ENCODE measurements at regions not wholly inside any gene's neighbourhood (a gene's known extent, or its start where the extent isn't known, plus 50 kb on each side); places are given as distances from the start of the nearest gene placed in this dataset.

DNA sequence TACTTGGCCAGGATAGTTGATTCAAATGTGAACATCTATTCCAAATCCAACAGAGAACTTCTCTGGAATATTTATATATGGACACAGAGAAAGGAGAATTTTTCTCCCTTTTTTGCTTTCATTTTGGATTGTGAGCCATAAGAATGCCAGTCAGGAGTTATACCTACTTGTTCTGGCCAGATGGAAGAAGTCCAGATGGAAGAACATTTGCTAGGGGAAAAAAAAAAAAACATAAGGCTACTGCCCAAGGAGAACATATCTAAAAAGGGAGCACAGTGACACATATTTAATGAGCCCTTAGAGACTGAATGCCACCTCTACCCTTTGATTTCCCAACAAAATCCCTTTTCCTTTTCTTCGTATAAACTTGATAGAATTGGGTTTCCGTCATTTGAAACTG, 61.7 kb upstream of the PPP2R2B start:
- Histone ChIP-seq H3K27me3 (ENCODE audit: control insufficient read depth, insufficient read depth, low read length) (no peaks in the 10 kb centered on the region), H3K36me3 (ENCODE audit: control insufficient read depth, insufficient read depth, low read length) (no peaks in the 10 kb centered on the region), H3K27ac (ENCODE audit: low read depth, low read length) (no peak overlapping the region), H3K4me1 (ENCODE audit: control insufficient read depth, insufficient read depth, low read length) (no peaks in the 10 kb centered on the region), H3K9ac (ENCODE audit: low read length) (no peak overlapping the region), H3K4me3 (ENCODE audit: low read length) (no peak overlapping the region)

GRCh38 chr5:146944019-146944418, 65.5 kb upstream of the PPP2R2B start:
- no peak overlapping the region for H3K9ac ChIP-seq (ENCODE audit: low read length)
- no peaks in the 10 kb centered on the region for H3K4me1 ChIP-seq (ENCODE audit: control insufficient read depth, insufficient read depth, low read length)
- H3K36me3 ChIP-seq (ENCODE audit: control insufficient read depth, insufficient read depth, low read length): no peaks in the 10 kb centered on the region
- H3K4me3 ChIP-seq (ENCODE audit: low read length): no peak overlapping the region
- H3K27ac ChIP-seq (ENCODE audit: low read depth, low read length): no peak overlapping the region
- no peaks in the 10 kb centered on the region for H3K27me3 ChIP-seq (ENCODE audit: control insufficient read depth, insufficient read depth, low read length)

DNA sequence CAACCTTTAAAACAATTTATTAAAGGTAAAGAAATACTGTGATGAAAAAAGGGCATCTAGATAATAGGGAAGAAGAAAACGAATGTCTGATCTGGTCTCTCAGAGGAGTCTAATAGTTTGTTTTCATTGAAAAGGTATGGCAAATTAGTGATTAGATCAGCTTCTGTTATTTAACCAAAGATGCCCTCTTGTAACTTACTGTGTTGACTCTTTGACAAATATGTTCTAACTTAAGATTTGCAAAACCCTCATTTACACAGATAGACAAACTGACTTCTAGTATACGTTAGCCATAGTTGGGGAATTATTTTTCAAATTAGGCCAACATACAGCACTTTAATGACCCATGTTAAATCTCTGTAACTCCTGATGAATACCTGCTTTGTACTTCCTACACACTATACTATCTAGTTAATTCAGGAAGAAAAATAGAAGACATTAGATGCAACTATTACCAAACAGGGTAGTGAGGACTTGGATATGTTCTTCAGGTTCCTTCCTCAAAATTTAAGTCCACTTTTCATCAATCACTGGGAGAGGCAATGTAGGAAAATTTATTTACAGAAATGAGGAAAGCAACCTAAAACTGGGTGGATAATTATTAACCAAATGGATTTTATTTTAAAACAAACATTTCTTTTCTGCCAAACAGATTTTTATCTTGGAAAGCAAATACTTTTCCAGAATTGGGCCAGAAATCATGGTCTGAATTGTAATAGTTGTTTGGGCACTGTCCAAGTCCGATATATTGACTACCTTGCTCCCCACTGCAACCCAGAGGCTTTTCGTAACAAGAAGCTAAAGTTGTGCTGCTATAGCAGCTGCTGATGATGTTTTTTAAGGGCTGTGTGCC, 66.4 kb upstream of the PPP2R2B start:
- Histone ChIP-seq H3K27me3 (ENCODE audit: control insufficient read depth, insufficient read depth, low read length) (no peaks in the 10 kb centered on the region), H3K36me3 (ENCODE audit: control insufficient read depth, insufficient read depth, low read length) (no peaks in the 10 kb centered on the region), H3K27ac (ENCODE audit: low read depth, low read length) (no peak overlapping the region), H3K4me3 (ENCODE audit: low read length) (no peak overlapping the region), H3K4me1 (ENCODE audit: control insufficient read depth, insufficient read depth, low read length) (no peaks in the 10 kb centered on the region), H3K9ac (ENCODE audit: low read length) (no peak overlapping the region)

DNA sequence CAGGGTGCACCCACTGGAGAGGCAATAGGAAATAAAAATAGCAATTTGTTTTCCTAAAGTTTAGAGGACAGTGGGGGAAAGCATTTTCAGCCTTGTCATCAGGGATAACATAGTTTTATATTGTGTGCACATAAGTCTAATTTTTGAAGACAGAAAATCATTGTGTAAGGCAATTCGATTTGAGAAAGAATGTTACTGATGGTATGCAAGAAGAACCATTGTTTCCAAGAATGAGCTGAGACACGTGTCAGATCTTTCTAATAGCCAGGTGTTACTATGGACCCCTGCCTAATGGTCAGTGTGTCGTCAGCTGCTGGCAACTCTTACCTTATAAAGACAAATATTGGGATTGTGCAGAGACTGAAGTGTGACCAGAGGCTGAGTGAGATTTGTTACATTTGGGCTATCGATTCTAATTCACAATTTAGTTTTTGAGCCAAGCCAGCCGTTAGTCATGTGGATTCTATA, 67.1 kb upstream of the PPP2R2B start:
- no peak overlapping the region for H3K27ac ChIP-seq (ENCODE audit: low read depth, low read length)
- H3K4me1 ChIP-seq (ENCODE audit: control insufficient read depth, insufficient read depth, low read length): no peaks in the 10 kb centered on the region
- H3K36me3 ChIP-seq (ENCODE audit: control insufficient read depth, insufficient read depth, low read length): no peaks in the 10 kb centered on the region
- H3K27me3 ChIP-seq (ENCODE audit: control insufficient read depth, insufficient read depth, low read length): no peaks in the 10 kb centered on the region
- H3K9ac ChIP-seq (ENCODE audit: low read length): no peak overlapping the region
- no peak overlapping the region for H3K4me3 ChIP-seq (ENCODE audit: low read length)

- H3K36me3 ChIP-seq (ENCODE audit: control insufficient read depth, insufficient read depth, low read length): no peaks in the 10 kb centered on the region
- H3K27me3 ChIP-seq (ENCODE audit: control insufficient read depth, insufficient read depth, low read length): no peaks in the 10 kb centered on the region
- H3K9ac ChIP-seq (ENCODE audit: low read length): no peak overlapping the region
- H3K27ac ChIP-seq (ENCODE audit: low read depth, low read length): no peak overlapping the region
- H3K4me1 ChIP-seq (ENCODE audit: control insufficient read depth, insufficient read depth, low read length): no peaks in the 10 kb centered on the region
- H3K4me3 ChIP-seq (ENCODE audit: low read length): no peak overlapping the region
Measured at GRCh38 chr5:146947181-146947941, 68.8 kb upstream of the PPP2R2B start.

- H3K4me3 ChIP-seq (ENCODE audit: low read length): no peak overlapping the region
Measured at GRCh38 chr5:146948666-146949065, 70.1 kb upstream of the PPP2R2B start.

GRCh38 chr5:146952168-146952567, 73.6 kb upstream of the PPP2R2B start:
- Histone ChIP-seq H3K4me3 (ENCODE audit: low read length) (no peak overlapping the region), H3K27me3 (ENCODE audit: control insufficient read depth, insufficient read depth, low read length) (no peaks in the 10 kb centered on the region), H3K9ac (ENCODE audit: low read length) (no peak overlapping the region), H3K36me3 (ENCODE audit: control insufficient read depth, insufficient read depth, low read length) (no peaks in the 10 kb centered on the region), H3K4me1 (ENCODE audit: control insufficient read depth, insufficient read depth, low read length) (no peaks in the 10 kb centered on the region), H3K27ac (ENCODE audit: low read depth, low read length) (no peak overlapping the region)

More at GRCh38 chr5:146948666-146949065, 70.1 kb upstream of the PPP2R2B start:
- Histone ChIP-seq H3K36me3 (ENCODE audit: control insufficient read depth, insufficient read depth, low read length) (no peaks in the 10 kb centered on the region), H3K27me3 (ENCODE audit: control insufficient read depth, insufficient read depth, low read length) (no peaks in the 10 kb centered on the region), H3K9ac (ENCODE audit: low read length) (no peak overlapping the region), H3K27ac (ENCODE audit: low read depth, low read length) (no peak overlapping the region), H3K4me1 (ENCODE audit: control insufficient read depth, insufficient read depth, low read length) (no peaks in the 10 kb centered on the region)

DNA sequence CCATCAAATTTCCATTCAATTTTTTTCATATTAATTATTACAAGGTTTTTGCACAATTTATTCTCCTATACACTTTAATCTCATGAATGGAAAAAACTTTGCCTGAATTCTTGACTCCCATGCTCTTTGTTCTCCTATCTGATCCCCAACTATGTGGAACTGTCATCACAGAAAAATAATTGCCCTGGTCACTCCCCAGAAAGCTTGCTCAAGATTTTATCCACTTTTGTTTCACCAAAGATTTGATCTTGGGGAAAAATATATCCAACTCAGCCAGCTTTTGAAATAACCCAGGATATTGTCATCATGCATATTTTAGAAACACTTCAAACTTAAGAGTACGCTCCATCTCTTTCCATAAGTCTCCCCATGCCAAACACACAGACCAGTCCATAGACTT, 77.7 kb upstream of the PPP2R2B start:
- Histone ChIP-seq H3K9ac (ENCODE audit: low read length) (no peak overlapping the region), H3K4me3 (ENCODE audit: low read length) (no peak overlapping the region), H3K27me3 (ENCODE audit: control insufficient read depth, insufficient read depth, low read length) (no peaks in the 10 kb centered on the region), H3K27ac (ENCODE audit: low read depth, low read length) (no peak overlapping the region), H3K36me3 (ENCODE audit: control insufficient read depth, insufficient read depth, low read length) (no peaks in the 10 kb centered on the region), H3K4me1 (ENCODE audit: control insufficient read depth, insufficient read depth, low read length) (no peaks in the 10 kb centered on the region)

GRCh38 chr5:146959360-146959759, 80.8 kb upstream of the PPP2R2B start:
- H3K27me3 ChIP-seq (ENCODE audit: control insufficient read depth, insufficient read depth, low read length): no peaks in the 10 kb centered on the region
- no peak overlapping the region for H3K27ac ChIP-seq (ENCODE audit: low read depth, low read length)
- H3K9ac ChIP-seq (ENCODE audit: low read length): no peak overlapping the region
- no peaks in the 10 kb centered on the region for H3K4me1 ChIP-seq (ENCODE audit: control insufficient read depth, insufficient read depth, low read length)
- no peak overlapping the region for H3K4me3 ChIP-seq (ENCODE audit: low read length)
- no peaks in the 10 kb centered on the region for H3K36me3 ChIP-seq (ENCODE audit: control insufficient read depth, insufficient read depth, low read length)

GRCh38 chr5:146962801-146963355, 84.3 kb upstream of the PPP2R2B start:
- H3K27me3 ChIP-seq (ENCODE audit: control insufficient read depth, insufficient read depth, low read length): no peaks in the 10 kb centered on the region
- H3K9ac ChIP-seq (ENCODE audit: low read length): no peak overlapping the region
- H3K4me3 ChIP-seq (ENCODE audit: low read length): no peak overlapping the region
- H3K27ac ChIP-seq (ENCODE audit: low read depth, low read length): no peak overlapping the region
- H3K36me3 ChIP-seq (ENCODE audit: control insufficient read depth, insufficient read depth, low read length): no peaks in the 10 kb centered on the region
- H3K4me1 ChIP-seq (ENCODE audit: control insufficient read depth, insufficient read depth, low read length): no peaks in the 10 kb centered on the region

GRCh38 chr5:146965761-146966659, 87.5 kb upstream of the PPP2R2B start:
- H3K9ac ChIP-seq (ENCODE audit: low read length): no peak overlapping the region
- H3K4me1 ChIP-seq (ENCODE audit: control insufficient read depth, insufficient read depth, low read length): no peaks in the 10 kb centered on the region
- H3K4me3 ChIP-seq (ENCODE audit: low read length): no peak overlapping the region
- no peak overlapping the region for H3K27ac ChIP-seq (ENCODE audit: low read depth, low read length)
- no peaks in the 10 kb centered on the region for H3K36me3 ChIP-seq (ENCODE audit: control insufficient read depth, insufficient read depth, low read length)
- no peaks in the 10 kb centered on the region for H3K27me3 ChIP-seq (ENCODE audit: control insufficient read depth, insufficient read depth, low read length)

GRCh38 chr5:146967646-146968045, 89.1 kb upstream of the PPP2R2B start:
- Histone ChIP-seq H3K36me3 (ENCODE audit: control insufficient read depth, insufficient read depth, low read length) (no peaks in the 10 kb centered on the region), H3K27me3 (ENCODE audit: control insufficient read depth, insufficient read depth, low read length) (no peaks in the 10 kb centered on the region), H3K4me1 (ENCODE audit: control insufficient read depth, insufficient read depth, low read length) (no peaks in the 10 kb centered on the region), H3K4me3 (ENCODE audit: low read length) (no peak overlapping the region), H3K27ac (ENCODE audit: low read depth, low read length) (no peak overlapping the region), H3K9ac (ENCODE audit: low read length) (no peak overlapping the region)
